ENCODE measurements at regions not wholly inside any gene's neighbourhood (a gene's known extent, or its start where the extent isn't known, plus 50 kb on each side); places are given as distances from the start of the nearest gene placed in this dataset.

DNA sequence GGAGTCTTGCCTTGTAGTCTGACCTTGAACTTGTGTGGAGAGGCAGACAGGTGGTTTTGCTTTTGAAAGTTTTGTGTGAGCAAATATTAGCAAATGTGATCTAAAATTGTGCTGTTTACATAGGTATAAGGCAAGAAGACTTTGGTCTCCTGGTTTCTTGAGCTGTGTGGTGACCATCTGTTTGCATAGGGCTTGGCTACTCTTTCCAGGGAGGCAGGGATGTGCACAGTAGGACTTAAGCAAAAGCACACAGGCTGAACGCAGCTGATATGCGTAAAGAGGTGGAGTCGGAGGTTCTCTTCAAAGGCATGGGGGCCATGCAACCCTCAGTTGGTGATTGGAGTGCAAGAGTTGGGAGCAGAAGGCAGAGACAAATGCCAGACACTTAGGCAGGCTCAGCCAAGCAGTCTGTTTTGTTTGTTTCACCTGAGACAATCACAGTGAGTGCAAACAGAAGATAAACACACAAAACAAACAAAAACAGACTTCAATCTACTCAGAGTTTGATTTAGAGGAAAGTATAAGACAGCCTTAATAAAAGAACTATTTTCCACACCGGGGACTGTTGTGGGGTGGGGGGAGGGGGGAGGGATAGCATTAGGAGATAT, 744.2 kb downstream of the MTRR start:
- TF ChIP-seq, protein P1, sequence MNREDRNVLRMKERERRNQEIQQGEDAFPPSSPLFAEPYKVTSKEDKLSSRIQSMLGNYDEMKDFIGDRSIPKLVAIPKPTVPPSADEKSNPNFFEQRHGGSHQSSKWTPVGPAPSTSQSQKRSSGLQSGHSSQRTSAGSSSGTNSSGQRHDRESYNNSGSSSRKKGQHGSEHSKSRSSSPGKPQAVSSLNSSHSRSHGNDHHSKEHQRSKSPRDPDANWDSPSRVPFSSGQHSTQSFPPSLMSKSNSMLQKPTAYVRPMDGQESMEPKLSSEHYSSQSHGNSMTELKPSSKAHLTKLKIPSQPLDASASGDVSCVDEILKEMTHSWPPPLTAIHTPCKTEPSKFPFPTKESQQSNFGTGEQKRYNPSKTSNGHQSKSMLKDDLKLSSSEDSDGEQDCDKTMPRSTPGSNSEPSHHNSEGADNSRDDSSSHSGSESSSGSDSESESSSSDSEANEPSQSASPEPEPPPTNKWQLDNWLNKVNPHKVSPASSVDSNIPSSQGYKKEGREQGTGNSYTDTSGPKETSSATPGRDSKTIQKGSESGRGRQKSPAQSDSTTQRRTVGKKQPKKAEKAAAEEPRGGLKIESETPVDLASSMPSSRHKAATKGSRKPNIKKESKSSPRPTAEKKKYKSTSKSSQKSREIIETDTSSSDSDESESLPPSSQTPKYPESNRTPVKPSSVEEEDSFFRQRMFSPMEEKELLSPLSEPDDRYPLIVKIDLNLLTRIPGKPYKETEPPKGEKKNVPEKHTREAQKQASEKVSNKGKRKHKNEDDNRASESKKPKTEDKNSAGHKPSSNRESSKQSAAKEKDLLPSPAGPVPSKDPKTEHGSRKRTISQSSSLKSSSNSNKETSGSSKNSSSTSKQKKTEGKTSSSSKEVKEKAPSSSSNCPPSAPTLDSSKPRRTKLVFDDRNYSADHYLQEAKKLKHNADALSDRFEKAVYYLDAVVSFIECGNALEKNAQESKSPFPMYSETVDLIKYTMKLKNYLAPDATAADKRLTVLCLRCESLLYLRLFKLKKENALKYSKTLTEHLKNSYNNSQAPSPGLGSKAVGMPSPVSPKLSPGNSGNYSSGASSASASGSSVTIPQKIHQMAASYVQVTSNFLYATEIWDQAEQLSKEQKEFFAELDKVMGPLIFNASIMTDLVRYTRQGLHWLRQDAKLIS (CRISPR knock-in tag; IDR thresholded peaks at IDR 0.05) = no peak
- TF ChIP-seq KDM2A (CRISPR knock-in tag; IDR thresholded peaks at IDR 0.05; ENCODE audit: borderline replicate concordance, low read depth) = no peak
- TF ChIP-seq, protein P2, sequence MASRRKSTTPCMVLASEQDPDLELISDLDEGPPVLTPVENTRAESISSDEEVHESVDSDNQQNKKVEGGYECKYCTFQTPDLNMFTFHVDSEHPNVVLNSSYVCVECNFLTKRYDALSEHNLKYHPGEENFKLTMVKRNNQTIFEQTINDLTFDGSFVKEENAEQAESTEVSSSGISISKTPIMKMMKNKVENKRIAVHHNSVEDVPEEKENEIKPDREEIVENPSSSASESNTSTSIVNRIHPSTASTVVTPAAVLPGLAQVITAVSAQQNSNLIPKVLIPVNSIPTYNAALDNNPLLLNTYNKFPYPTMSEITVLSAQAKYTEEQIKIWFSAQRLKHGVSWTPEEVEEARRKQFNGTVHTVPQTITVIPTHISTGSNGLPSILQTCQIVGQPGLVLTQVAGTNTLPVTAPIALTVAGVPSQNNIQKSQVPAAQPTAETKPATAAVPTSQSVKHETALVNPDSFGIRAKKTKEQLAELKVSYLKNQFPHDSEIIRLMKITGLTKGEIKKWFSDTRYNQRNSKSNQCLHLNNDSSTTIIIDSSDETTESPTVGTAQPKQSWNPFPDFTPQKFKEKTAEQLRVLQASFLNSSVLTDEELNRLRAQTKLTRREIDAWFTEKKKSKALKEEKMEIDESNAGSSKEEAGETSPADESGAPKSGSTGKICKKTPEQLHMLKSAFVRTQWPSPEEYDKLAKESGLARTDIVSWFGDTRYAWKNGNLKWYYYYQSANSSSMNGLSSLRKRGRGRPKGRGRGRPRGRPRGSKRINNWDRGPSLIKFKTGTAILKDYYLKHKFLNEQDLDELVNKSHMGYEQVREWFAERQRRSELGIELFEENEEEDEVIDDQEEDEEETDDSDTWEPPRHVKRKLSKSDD (CRISPR knock-in tag; IDR thresholded peaks at IDR 0.05; ENCODE audit: low read depth) = no peak
- no peak for TF ChIP-seq MAFG (CRISPR knock-in tag; IDR thresholded peaks at IDR 0.05)
